SK-N-SH treated with all-trans-retinoic acid at 6 μM for 48 hours (cell line): ENCODE measurements at regions not wholly inside any gene's neighbourhood (a gene's known extent, or its start where the extent isn't known, plus 50 kb on each side); places are given as distances from the start of the nearest gene placed in this dataset.

Experiments used
- CSRNP3 ChIP-seq: fragments of 250-450 bp; sonication (Bioruptor Pico); IDR thresholded peaks from 2 replicates; pipeline ENCODE4 v1.5.1; 2021; ENCODE audit warnings: mild to moderate bottlenecking, moderate library complexity
- PATZ1 ChIP-seq: fragments of 250-450 bp; sonication (Bioruptor Pico); IDR thresholded peaks from 2 replicates; pipeline ENCODE4 v1.8.0; 2020; ENCODE audit warnings: mild to moderate bottlenecking, moderate library complexity, borderline replicate concordance
- TOX ChIP-seq: fragments of 250-450 bp; sonication (Bioruptor Pico); IDR thresholded peaks from 2 replicates; pipeline ENCODE4 v1.8.0; 2021; ENCODE audit warnings: mild to moderate bottlenecking, moderate library complexity, borderline replicate concordance
- TF ChIP-seq, protein P1 (sequence below): fragments of 250-450 bp; sonication (Bioruptor Pico); IDR thresholded peaks from 2 replicates; pipeline ENCODE4 v1.8.0; 2021; ENCODE audit warnings: low read depth, mild to moderate bottlenecking, moderate library complexity, borderline replicate concordance

GRCh38 chr10:113477451-113477850 lies 75.4 kb upstream of the HABP2 start:
- TF ChIP-seq CSRNP3 (CRISPR knock-in tag) (no peak), TOX (CRISPR knock-in tag) (no peak), PATZ1 (no peak)
- TF ChIP-seq, protein P1, sequence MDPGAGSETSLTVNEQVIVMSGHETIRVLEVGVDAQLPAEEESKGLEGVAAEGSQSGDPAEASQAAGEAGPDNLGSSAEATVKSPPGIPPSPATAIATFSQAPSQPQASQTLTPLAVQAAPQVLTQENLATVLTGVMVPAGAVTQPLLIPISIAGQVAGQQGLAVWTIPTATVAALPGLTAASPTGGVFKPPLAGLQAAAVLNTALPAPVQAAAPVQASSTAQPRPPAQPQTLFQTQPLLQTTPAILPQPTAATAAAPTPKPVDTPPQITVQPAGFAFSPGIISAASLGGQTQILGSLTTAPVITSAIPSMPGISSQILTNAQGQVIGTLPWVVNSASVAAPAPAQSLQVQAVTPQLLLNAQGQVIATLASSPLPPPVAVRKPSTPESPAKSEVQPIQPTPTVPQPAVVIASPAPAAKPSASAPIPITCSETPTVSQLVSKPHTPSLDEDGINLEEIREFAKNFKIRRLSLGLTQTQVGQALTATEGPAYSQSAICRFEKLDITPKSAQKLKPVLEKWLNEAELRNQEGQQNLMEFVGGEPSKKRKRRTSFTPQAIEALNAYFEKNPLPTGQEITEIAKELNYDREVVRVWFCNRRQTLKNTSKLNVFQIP: no peak
